Suprapubic skin (tissue), 3 donors: ENCODE measurements at regions not wholly inside any gene's neighbourhood (a gene's known extent, or its start where the extent isn't known, plus 50 kb on each side); places are given as distances from the start of the nearest gene placed in this dataset.

Experiments
- POLR2AphosphoS5 ChIP-seq, 3 donors: sonication (generic); formaldehyde crosslinking; IDR thresholded peaks; one replicate each; pipeline ENCODE4 v1.6.1; 2017; ENCODE audit warnings: antibody characterized with exemption in 3 of 3
- TF ChIP-seq, protein P1 (sequence below), 2 donors: fragments of 200-600 bp in 1 of 2; fragments of 450-650 bp in 1 of 2; sonication (generic) in 1 of 2; IDR thresholded peaks; one replicate each; pipeline ENCODE4 v1.5.1; 2016 to 2019; ENCODE audit warnings: antibody characterized with exemption in 2 of 2, mild to moderate bottlenecking in 1 of 2, moderate library complexity in 1 of 2

GRCh38 chr9:134509817-134510216, 131.8 kb upstream of the COL5A1 start:
- TF ChIP-seq, protein P1, sequence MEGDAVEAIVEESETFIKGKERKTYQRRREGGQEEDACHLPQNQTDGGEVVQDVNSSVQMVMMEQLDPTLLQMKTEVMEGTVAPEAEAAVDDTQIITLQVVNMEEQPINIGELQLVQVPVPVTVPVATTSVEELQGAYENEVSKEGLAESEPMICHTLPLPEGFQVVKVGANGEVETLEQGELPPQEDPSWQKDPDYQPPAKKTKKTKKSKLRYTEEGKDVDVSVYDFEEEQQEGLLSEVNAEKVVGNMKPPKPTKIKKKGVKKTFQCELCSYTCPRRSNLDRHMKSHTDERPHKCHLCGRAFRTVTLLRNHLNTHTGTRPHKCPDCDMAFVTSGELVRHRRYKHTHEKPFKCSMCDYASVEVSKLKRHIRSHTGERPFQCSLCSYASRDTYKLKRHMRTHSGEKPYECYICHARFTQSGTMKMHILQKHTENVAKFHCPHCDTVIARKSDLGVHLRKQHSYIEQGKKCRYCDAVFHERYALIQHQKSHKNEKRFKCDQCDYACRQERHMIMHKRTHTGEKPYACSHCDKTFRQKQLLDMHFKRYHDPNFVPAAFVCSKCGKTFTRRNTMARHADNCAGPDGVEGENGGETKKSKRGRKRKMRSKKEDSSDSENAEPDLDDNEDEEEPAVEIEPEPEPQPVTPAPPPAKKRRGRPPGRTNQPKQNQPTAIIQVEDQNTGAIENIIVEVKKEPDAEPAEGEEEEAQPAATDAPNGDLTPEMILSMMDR (IDR thresholded peaks at IDR 0.05): no peak
- no peak for TF ChIP-seq POLR2AphosphoS5 (IDR thresholded peaks at IDR 0.05)
